Superior temporal gyrus (tissue), 1 donor: ENCODE measurements at regions not wholly inside any gene's neighbourhood (a gene's known extent, or its start where the extent isn't known, plus 50 kb on each side); places are given as distances from the start of the nearest gene placed in this dataset.
"Not testable (repeated sequence)": the region's sequence is repeated elsewhere in the genome, so short reads cannot be mapped to it uniquely, and the experiment has no call there.

ENCODE experiments used
- DNase-seq: peaks from one replicate; pipeline ENCODE4 v3.0.0-alpha.2; 2016; ENCODE audit errors: extremely low spot score

DNA sequence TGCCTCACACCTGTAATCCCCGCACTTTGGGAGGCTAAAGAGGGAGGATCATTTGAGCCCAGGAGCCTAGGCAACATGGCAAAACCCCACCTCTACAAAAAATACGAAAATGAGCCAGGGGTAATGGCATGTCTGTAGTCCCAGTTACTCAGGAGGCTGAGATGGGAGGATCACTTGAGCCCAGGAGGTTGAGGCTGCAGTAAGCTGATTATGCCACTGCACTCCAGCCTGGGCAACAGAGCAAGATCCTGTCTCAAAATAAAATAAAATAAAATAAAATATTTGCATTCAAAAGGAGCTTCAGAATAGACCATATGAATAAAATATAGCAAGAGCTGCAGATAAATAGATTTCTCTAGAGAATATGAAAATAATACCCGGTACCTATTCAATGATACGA is 71.5 kb upstream of the ATF7IP2 start:
- DNase-seq = no peak

DNA sequence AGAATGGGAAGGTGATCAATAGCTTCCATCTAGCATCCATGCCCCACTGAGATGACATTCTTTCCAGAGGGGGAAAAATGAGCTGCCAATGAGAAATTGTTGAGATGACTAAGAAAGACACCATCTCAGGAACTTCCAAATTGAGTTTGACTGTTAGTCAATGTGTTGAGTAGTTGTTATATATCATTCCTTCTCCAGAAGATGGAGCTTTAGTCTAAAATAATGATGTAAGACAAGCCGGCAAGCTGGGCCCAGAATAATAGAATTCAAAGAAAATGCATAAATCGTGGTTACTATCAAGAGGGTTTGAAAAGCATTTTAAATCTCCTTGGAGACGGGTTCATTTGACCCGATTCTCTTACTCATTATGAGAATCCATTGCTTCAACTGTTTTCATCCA is 71.0 kb upstream of the ATF7IP2 start:
- peak; percentile 52 for DNase-seq

DNA sequence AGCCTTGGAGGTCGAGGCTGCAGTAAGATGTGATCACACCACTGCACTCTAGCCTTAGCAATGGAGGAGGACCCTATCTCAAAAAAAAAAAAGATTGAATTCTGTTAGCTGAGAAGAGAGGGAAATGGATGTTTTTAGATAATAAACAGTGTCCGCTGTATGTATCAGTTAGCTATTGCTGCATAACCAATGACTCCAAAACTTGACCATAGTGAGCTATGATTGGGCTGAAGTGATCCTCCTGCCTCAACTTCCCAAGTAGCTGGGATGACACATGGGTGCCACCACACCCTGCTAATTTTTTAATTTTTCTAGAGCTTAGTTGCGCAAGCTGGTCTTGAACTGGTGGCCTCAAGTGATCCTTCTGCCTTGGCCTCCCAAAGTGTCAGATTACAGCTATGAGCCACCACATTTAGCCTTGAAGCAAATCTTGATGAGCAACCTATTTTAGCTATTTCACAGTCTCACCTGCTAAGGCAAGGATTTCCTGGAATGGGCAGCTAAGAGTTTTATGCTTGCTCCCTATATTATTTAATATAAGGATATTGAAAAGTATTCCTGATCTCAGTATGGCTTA is 68.3 kb upstream of the ATF7IP2 start:
- no peak for DNase-seq

DNA sequence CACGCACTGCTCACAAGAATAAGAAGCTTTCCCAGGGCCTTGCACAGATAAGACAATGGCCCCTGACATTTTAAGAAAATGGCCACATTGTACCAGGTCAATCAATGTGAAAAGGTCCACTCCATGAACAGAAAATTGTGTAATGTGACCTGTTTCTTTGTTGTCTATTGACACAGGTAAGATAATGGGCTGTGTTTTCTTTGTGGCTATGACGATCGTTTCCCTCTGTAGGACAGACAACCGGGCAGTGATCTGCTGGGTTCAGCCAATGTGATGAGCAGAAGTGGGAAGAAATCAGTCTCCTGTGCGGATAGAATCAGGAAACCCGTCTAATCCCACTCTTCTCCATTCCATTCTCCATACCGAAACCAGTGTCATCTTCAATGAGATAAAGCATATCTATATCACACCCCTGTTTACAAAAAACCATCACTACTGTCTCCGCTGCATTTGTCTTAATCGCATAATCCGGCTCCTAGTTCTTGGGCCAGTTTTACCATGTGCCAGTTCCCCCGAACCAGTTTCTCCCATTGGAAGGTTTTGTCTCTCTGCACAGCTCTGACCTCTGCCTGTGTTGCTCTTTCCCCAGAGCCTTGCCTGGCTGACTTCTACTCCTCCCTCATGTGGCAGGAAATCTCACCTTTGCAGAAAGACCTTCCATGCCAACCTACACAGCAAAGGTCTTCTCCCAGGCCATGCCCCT is 66.9 kb upstream of the ATF7IP2 start:
- no peak for DNase-seq

DNA sequence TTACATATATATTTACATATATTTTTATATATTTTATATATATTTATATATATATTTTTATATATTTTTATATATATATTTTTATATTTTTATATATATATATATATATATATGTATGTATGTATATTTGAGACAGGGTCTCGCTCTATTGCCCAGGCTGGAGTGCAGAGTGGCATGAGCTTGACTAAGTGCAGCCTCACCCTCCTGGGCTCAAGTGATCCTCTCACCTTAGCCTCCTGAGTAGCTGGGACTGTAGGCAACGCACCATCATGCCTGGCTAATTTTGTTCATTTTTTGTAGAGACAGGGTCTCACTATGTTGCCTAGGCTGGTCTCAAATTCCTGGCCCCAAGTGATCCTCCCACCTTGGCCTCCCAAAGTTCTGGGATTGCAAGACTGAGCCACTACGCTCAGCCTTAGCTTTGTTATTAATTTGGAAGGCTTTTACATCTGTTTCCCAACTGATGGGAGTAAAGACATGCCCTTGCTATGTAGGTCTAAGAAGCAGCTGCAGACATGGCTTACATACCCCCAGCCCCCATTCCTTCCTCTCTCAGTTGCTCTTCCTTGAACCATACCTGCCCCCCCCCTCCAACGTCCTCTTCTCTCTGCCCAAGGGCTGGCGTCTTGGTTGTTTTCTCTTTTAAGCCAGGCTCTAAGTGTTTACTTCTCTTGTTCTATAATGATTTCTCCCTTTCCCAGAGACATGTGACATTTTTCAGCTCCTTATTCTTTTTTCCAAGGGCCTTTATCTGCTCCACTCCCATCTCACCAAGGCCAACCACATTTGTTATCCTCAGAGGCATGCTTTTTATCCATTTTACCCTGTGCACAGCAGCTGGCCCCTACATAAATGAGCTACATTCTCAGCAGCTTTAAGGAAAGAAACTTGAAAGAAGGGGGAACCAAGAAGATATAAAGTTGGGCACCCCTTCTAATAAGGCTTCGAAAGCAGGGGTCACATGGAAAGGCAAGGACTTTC is 64.2 kb upstream of the ATF7IP2 start:
- no peak for DNase-seq

DNA sequence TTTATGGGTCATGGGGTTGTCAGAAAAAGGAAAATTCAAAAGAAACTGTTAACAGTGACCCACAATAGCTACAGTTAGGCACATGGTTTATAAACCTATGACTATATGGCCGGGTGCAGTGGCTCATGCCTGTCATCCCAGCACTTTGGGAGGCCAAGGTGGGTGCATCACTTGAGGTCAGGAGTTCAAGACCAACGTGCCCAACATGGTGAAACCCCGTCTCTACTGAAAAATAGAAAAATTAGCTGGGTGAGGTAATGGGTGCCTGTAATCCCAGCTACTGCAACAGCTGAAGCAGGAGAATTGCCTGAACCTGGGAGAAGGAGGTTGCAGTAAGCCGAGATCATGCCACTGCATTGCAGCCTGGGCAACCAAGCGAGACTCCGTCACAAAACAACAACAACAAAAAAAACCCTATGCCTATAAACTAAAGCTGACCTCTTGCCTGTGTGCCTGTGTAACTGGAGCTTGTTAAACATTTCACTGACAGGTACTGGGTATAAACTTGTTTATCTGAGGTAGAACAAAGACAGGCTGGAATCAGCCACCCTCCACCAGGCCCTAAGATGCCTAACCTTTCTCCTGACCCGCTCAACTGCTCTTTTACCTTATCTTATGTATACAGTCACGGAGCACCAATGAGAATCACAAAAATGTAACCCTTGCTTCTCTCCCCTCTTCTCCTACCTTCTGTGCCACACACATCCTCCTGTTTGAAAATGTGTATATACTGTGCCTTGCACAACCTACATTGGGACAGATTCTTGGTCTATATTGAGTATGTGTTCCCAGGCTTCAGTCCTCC is 62.9 kb upstream of the ATF7IP2 start:
- DNase-seq = no peak

DNA sequence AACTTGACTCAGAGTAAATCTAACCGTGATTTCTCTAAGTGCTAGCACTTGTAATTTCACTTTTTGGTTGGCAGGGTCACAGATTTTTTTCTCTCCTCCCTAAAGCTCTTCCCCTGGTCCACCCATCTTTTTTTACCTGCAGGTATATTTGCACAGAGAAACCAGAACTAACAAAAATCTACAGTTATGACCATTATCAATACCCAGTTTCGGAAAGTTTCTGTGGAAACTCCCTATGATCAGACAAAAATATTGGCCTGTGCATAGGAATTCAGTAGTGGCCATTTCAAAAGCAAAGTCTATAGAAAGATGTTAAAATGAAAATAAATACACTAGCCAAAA is 62.4 kb upstream of the ATF7IP2 start:
- no peak for DNase-seq

DNA sequence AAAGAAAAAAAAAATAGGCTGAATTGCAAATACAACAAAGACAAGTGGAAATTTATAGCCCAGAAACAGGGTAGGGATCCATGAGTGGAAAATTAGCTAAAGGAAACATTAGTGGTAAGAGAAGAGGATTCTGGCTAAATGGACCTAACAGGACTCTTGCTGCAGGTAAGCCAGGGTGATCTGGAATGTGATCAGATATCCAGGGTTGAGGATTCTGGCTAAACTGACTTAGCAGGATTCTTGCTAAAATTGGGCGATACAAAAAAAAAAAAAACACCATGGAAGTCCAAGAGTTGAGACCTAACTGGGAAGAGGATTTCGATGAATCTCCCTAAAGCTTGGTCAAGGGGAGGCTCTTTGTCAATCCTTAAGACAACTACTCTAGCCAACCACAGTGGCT is 61.7 kb upstream of the ATF7IP2 start:
- DNase-seq = no peak

DNA sequence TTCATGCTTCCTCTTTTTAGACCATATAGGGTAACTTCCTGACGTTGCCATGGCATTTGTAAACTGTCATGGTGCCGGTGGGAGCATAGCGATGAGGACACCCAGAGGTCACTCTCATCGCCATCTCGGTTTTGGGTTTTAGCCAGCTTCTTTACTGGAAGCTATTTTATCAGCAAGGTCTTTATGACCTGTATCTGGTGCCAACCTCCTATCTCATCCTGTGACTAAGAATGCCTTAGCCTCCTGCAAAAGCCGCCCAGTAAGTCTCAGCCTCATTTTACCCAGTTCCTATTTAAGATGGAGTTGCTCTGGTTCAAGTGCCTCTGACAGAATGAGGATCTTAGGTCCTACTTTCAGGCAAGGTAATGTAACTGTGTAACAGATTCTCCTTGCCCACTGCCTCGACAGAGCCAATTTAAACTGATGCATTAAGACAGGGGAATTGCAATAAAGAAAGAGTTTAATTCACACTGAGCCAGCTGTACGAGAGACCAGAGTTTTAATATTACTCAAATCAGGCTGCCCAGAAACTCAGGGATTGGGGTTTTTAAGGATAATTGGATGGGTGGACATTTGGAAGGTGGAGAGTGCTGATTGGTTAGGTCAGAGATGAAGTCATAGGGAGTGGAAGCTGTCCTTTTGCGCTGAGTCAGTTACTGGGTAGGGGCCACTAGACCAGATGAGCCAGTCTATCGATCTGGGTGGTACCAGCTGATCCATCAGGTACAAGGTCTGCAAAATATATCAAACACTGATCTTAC is 59.9 kb upstream of the ATF7IP2 start:
- DNase-seq = no peak

DNA sequence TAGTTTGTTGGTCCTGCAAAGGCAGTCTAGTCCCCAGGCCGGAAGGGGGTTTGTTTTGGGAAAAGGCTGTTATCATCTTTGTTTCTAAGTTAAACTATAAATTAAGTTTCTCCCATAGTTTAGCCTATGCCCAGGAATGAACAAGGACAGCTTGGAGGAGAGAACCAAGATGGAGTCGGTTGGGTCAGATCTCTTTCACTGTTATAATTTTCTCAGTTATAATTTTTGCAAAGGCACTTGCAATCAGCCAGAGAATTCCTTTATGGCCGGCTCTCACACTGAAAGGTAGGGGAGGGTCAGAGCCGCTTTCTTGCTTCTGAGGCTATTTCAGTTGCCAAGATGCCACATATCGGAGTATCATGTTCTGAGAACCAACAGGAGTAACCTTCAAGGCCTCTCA is 59.2 kb upstream of the ATF7IP2 start:
- no peak for DNase-seq

DNA sequence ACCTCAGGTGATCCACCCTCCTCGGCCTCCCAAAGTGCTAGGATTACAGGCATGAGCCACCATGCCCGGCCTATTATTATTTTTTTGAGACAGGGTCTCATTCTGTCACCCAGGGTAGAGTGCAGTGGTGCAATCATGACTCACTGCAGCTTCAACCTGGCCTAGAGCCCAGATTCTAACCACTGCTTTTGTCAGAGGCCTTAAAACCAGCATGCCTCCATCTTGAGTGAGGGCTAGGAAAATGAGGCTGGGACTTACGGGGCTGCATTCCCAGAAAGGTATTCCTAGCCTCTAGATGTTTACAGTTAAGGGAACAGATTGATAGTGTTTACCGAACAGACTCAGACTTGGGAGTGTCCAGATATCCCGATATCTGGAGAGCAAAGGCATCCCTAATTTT is 57.6 kb upstream of the ATF7IP2 start:
- DNase-seq = not testable (repeated sequence)

DNA sequence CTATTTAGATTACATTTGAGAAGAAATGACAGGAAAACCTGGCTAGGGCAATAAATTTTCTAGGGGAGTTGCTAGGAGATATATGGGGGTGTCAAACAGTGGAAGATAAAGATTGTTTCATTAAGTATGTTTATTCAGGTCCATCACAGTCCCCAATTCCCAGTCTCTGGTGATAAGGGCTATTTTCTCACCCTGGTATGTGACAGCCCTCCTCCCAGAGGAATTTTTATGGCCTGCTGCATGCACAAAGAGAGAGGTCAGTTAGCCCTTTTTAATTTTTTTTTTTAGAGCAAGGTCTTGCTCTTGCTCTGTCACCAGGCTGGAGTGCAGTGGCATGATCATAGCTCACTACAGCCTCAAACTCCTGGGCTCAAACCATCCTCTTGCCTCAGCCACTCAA is 53.6 kb upstream of the ATF7IP2 start:
- no peak for DNase-seq

DNA sequence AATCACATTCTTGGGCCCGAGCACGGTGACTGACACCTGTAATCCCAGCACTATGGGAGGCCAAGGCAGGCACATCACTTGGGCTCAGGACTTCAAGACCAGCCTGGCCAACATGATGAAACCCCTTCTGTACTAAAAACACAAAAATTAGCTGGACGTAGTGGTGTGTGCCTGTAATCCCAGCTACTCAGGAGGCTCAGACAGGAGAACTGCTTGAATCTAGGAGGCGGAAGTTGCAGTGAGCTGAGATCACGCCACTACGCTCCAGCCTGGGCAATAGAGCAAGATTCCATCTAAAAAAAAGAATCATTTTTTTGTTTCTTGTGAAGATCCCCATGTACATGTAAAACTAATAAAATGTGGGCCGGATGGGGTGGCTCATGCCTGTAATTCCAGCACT is 53.1 kb upstream of the ATF7IP2 start:
- DNase-seq = no peak

DNA sequence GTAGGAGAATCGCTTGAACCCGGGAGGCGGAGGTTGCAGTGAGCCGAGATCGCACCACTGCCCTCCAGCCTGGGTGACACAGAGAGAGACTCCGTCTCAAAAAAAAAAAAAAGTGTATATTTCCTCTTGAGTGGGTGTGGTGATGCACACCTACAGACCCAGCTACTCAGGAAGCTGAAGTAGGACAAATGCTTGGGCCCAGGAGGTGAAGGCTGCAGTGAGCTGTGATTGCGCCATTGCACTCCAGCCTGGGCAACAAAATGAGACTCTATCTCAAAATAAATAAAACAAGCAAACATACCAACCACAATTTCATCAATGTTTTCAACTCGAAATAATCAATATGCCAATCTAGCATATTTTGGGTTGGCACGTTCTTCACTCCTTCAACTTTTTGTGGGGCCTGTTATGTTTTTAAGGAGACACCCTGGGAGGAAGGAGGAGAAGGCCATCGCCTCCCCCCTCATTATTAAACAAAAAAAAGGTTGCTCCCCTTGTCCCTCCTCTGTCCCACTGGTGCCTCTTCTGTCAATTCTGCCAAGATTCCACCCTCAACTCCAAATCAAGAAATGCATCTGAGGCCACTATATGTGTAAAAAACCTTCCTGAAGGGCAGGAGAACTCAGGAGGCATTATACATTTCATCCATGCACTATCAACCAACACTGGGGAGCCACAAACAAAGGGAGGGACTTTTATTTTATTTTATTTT is 52.4 kb upstream of the ATF7IP2 start:
- DNase-seq = no peak

DNA sequence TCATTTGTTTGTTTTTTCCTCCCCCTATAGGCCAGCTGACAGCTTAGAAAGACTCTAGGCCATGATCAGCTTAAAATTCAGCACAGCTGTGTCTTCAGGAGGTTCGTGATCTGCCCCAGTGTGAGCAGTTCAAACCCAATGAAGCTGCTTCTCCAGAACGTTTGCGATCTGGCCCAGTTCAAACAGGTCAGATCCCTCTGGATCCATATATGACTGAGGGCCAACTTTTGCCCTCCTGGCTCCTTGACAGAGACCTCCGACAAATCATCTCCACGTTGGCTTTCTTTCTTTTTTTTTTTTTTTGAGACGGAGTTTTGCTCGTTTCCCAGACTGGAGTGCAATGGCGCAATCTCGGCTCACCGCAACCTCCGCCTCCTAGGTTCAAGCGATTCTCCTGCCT is 50.2 kb upstream of the ATF7IP2 start:
- no peak for DNase-seq
